ENCODE measurements at regions not wholly inside any gene's neighbourhood (a gene's known extent, or its start where the extent isn't known, plus 50 kb on each side); places are given as distances from the start of the nearest gene placed in this dataset.

- no peak overlapping the region for H2AFZ ChIP-seq (ENCODE audit: low read depth, low read length)
- H3K4me2 ChIP-seq (ENCODE audit: low read length, poor library complexity, severe bottlenecking), result no peak overlapping the region
- peaks cover 0 to 9% of the 10 kb centered on the region in 2 experiments for H3K36me3 ChIP-seq (ENCODE audit: control insufficient read depth in 1 of 2, insufficient read depth in 2 of 2, low read depth in 1 of 2, low read length in 2 of 2)
- no peaks in the 10 kb centered on the region for H3K27me3 ChIP-seq (ENCODE audit: control insufficient read depth in 1 of 2, insufficient read depth in 1 of 2, low read length in 2 of 2)
- H2BK5ac ChIP-seq (ENCODE audit: low read depth, low read length, poor library complexity, severe bottlenecking), result no peak overlapping the region
- no peak overlapping the region for H3K18ac ChIP-seq (ENCODE audit: low read depth in 1 of 2, low read length in 2 of 2)
- DNase-seq, result peak; percentile 23
- H3K4ac ChIP-seq (ENCODE audit: low read depth in 1 of 2, low read length in 2 of 2), result no peak overlapping the region
- no peak overlapping the region for H3K23ac ChIP-seq (ENCODE audit: low read length in 2 of 2)
- no peak overlapping the region for H2BK120ac ChIP-seq (ENCODE audit: low read depth, low read length)
- H3K4me3 ChIP-seq (ENCODE audit: insufficient read depth in 1 of 2, low read depth in 1 of 2, low read length in 2 of 2), result no peak overlapping the region
- no peak overlapping the region for H2AK5ac ChIP-seq (ENCODE audit: low read length, severe bottlenecking)
- H2BK12ac ChIP-seq (ENCODE audit: low read length in 2 of 2), result no peak overlapping the region
- peaks cover 4% of the 10 kb centered on the region for H3K4me1 ChIP-seq (ENCODE audit: control insufficient read depth, insufficient read depth, low read depth, low read length)
- peaks cover 22% of the 10 kb centered on the region for H3K79me1 ChIP-seq (replicated peaks; ENCODE audit: low read length, poor library complexity, severe bottlenecking)
- no peaks in the 10 kb centered on the region for H3K9me3 ChIP-seq (ENCODE audit: control insufficient read depth, low read length)
- H2BK15ac ChIP-seq (ENCODE audit: low read depth, poor library complexity, severe bottlenecking), result no peak overlapping the region
- H4K91ac ChIP-seq (ENCODE audit: low read length), result no peak overlapping the region
- no peak overlapping the region for H3K14ac ChIP-seq (ENCODE audit: low read length in 2 of 2)
- no peak overlapping the region for H4K8ac ChIP-seq (ENCODE audit: low read length)
- no peak overlapping the region for H3K27ac ChIP-seq (ENCODE audit: low read length, poor library complexity, severe bottlenecking)
- no peak overlapping the region for H3K9ac ChIP-seq (ENCODE audit: low read length)
Measured at GRCh38 chr9:109865521-109865920, 85.5 kb downstream of the PALM2AKAP2 start.

GRCh38 chr9:109868207-109868606 lies 88.2 kb downstream of the PALM2AKAP2 start:
- Histone ChIP-seq H3K9me3 (ENCODE audit: control insufficient read depth, low read length) (no peaks in the 10 kb centered on the region), H3K27me3 (ENCODE audit: control insufficient read depth in 1 of 2, insufficient read depth in 1 of 2, low read length in 2 of 2) (no peaks in the 10 kb centered on the region), H3K36me3 (ENCODE audit: control insufficient read depth in 1 of 2, insufficient read depth in 2 of 2, low read depth in 1 of 2, low read length in 2 of 2) (peaks cover 0 to 9% of the 10 kb centered on the region in 2 experiments), H3K4me2 (ENCODE audit: low read length, poor library complexity, severe bottlenecking) (no peak overlapping the region), H4K91ac (ENCODE audit: low read length) (no peak overlapping the region), H2AK5ac (ENCODE audit: low read length, severe bottlenecking) (no peak overlapping the region), H3K23ac (ENCODE audit: low read length in 2 of 2) (no peak overlapping the region), H3K4me3 (ENCODE audit: insufficient read depth in 1 of 2, low read depth in 1 of 2, low read length in 2 of 2) (no peak overlapping the region), H3K27ac (ENCODE audit: low read length, poor library complexity, severe bottlenecking) (no peak overlapping the region), H2BK12ac (ENCODE audit: low read length in 2 of 2) (no peak overlapping the region), H3K79me1 (replicated peaks; ENCODE audit: low read length, poor library complexity, severe bottlenecking) (peaks cover 16% of the 10 kb centered on the region), H2BK15ac (ENCODE audit: low read depth, poor library complexity, severe bottlenecking) (no peak overlapping the region), H2BK120ac (ENCODE audit: low read depth, low read length) (no peak overlapping the region), H3K9ac (ENCODE audit: low read length) (no peak overlapping the region), H3K4me1 (ENCODE audit: control insufficient read depth, insufficient read depth, low read depth, low read length) (peaks cover 2% of the 10 kb centered on the region), H3K14ac (ENCODE audit: low read length in 2 of 2) (no peak overlapping the region), H3K18ac (ENCODE audit: low read depth in 1 of 2, low read length in 2 of 2) (no peak overlapping the region), H2BK5ac (ENCODE audit: low read depth, low read length, poor library complexity, severe bottlenecking) (no peak overlapping the region), H4K8ac (ENCODE audit: low read length) (no peak overlapping the region), H2AFZ (ENCODE audit: low read depth, low read length) (no peak overlapping the region), H3K4ac (ENCODE audit: low read depth in 1 of 2, low read length in 2 of 2) (no peak overlapping the region)
- DNase-seq, result no peak
- 45% methylated on average over 2 of the region's 4 CpGs for WGBS

- Histone ChIP-seq H3K4me3 (ENCODE audit: insufficient read depth in 1 of 2, low read depth in 1 of 2, low read length in 2 of 2) (no peak overlapping the region), H2AFZ (ENCODE audit: low read depth, low read length) (no peak overlapping the region), H3K79me1 (replicated peaks; ENCODE audit: low read length, poor library complexity, severe bottlenecking) (peaks cover 13% of the 10 kb centered on the region), H3K4me1 (ENCODE audit: control insufficient read depth, insufficient read depth, low read depth, low read length) (peaks cover 2% of the 10 kb centered on the region), H3K27me3 (ENCODE audit: control insufficient read depth in 1 of 2, insufficient read depth in 1 of 2, low read length in 2 of 2) (no peaks in the 10 kb centered on the region), H2BK120ac (ENCODE audit: low read depth, low read length) (no peak overlapping the region), H4K8ac (ENCODE audit: low read length) (no peak overlapping the region), H2BK5ac (ENCODE audit: low read depth, low read length, poor library complexity, severe bottlenecking) (no peak overlapping the region), H3K23ac (ENCODE audit: low read length in 2 of 2) (no peak overlapping the region), H3K9ac (ENCODE audit: low read length) (no peak overlapping the region), H3K18ac (ENCODE audit: low read depth in 1 of 2, low read length in 2 of 2) (no peak overlapping the region), H3K4ac (ENCODE audit: low read depth in 1 of 2, low read length in 2 of 2) (no peak overlapping the region), H3K9me3 (ENCODE audit: control insufficient read depth, low read length) (no peaks in the 10 kb centered on the region), H3K36me3 (ENCODE audit: control insufficient read depth in 1 of 2, insufficient read depth in 2 of 2, low read depth in 1 of 2, low read length in 2 of 2) (peaks cover 0 to 9% of the 10 kb centered on the region in 2 experiments), H2AK5ac (ENCODE audit: low read length, severe bottlenecking) (no peak overlapping the region), H3K14ac (ENCODE audit: low read length in 2 of 2) (no peak overlapping the region), H4K91ac (ENCODE audit: low read length) (no peak overlapping the region), H2BK12ac (ENCODE audit: low read length in 2 of 2) (no peak overlapping the region), H3K4me2 (ENCODE audit: low read length, poor library complexity, severe bottlenecking) (no peak overlapping the region), H2BK15ac (ENCODE audit: low read depth, poor library complexity, severe bottlenecking) (no peak overlapping the region), H3K27ac (ENCODE audit: low read length, poor library complexity, severe bottlenecking) (no peak overlapping the region)
- 93% methylated on average over 2 of the region's 3 CpGs for WGBS
- DNase-seq, result no peak
Measured at GRCh38 chr9:109868722-109869121, 88.7 kb downstream of the PALM2AKAP2 start.

- Histone ChIP-seq H3K14ac (ENCODE audit: low read length in 2 of 2) (no peak overlapping the region), H2BK15ac (ENCODE audit: low read depth, poor library complexity, severe bottlenecking) (no peak overlapping the region), H2BK12ac (ENCODE audit: low read length in 2 of 2) (no peak overlapping the region), H3K4ac (ENCODE audit: low read depth in 1 of 2, low read length in 2 of 2) (no peak overlapping the region), H3K9ac (ENCODE audit: low read length) (no peak overlapping the region), H3K18ac (ENCODE audit: low read depth in 1 of 2, low read length in 2 of 2) (no peak overlapping the region), H3K9me3 (ENCODE audit: control insufficient read depth, low read length) (no peaks in the 10 kb centered on the region), H2AFZ (ENCODE audit: low read depth, low read length) (no peak overlapping the region), H3K79me1 (replicated peaks; ENCODE audit: low read length, poor library complexity, severe bottlenecking) (peaks cover 9% of the 10 kb centered on the region), H3K27me3 (ENCODE audit: control insufficient read depth in 1 of 2, insufficient read depth in 1 of 2, low read length in 2 of 2) (no peaks in the 10 kb centered on the region), H2BK120ac (ENCODE audit: low read depth, low read length) (no peak overlapping the region), H4K8ac (ENCODE audit: low read length) (no peak overlapping the region), H3K27ac (ENCODE audit: low read length, poor library complexity, severe bottlenecking) (no peak overlapping the region), H3K23ac (ENCODE audit: low read length in 2 of 2) (no peak overlapping the region), H3K4me2 (ENCODE audit: low read length, poor library complexity, severe bottlenecking) (no peak overlapping the region), H2AK5ac (ENCODE audit: low read length, severe bottlenecking) (no peak overlapping the region), H3K4me1 (ENCODE audit: control insufficient read depth, insufficient read depth, low read depth, low read length) (peaks cover 2% of the 10 kb centered on the region), H2BK5ac (ENCODE audit: low read depth, low read length, poor library complexity, severe bottlenecking) (no peak overlapping the region), H4K91ac (ENCODE audit: low read length) (no peak overlapping the region), H3K36me3 (ENCODE audit: control insufficient read depth in 1 of 2, insufficient read depth in 2 of 2, low read depth in 1 of 2, low read length in 2 of 2) (peaks cover 0 to 9% of the 10 kb centered on the region in 2 experiments), H3K4me3 (ENCODE audit: insufficient read depth in 1 of 2, low read depth in 1 of 2, low read length in 2 of 2) (no peak overlapping the region)
- DNase-seq, result peak; percentile 68
- 62% methylated on average over 4 of the region's 6 CpGs for WGBS
Measured at GRCh38 chr9:109870365-109870764, 90.4 kb downstream of the PALM2AKAP2 start.
